ENCODE measurements at regions not wholly inside any gene's neighbourhood (a gene's known extent, or its start where the extent isn't known, plus 50 kb on each side); places are given as distances from the start of the nearest gene placed in this dataset.
"Not testable (repeated sequence)": the region's sequence is repeated elsewhere in the genome, so short reads cannot be mapped to it uniquely, and the experiment has no call there.

DNA sequence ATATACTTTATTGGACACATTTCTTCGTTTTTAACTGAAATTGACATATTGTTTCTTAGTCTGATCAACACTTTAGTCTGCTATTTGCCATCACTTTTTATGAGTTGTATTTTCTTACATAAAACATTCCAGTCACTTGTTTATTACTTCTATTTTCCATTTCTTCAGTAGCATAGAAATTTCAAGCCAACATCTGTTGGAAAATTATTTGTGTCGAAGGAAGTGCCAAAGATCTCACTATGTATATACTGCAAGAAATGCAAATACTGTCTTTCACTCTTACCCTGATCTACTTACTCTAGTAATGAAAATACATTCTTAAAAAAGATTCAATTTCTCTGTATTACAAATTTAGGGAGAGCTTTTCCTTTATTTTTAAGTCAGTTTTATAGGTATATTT, 105.9 kb downstream of the SLC17A6 start:
- POLR2A ChIA-PET, result no interaction called here
- CTCF ChIA-PET, result interaction anchor here (0.8 kb wide), 1 partner anchor 19 kb away, joined by 3 read pairs; no protein-coding TSS in a partner anchor
- TF ChIP-seq, protein P1, sequence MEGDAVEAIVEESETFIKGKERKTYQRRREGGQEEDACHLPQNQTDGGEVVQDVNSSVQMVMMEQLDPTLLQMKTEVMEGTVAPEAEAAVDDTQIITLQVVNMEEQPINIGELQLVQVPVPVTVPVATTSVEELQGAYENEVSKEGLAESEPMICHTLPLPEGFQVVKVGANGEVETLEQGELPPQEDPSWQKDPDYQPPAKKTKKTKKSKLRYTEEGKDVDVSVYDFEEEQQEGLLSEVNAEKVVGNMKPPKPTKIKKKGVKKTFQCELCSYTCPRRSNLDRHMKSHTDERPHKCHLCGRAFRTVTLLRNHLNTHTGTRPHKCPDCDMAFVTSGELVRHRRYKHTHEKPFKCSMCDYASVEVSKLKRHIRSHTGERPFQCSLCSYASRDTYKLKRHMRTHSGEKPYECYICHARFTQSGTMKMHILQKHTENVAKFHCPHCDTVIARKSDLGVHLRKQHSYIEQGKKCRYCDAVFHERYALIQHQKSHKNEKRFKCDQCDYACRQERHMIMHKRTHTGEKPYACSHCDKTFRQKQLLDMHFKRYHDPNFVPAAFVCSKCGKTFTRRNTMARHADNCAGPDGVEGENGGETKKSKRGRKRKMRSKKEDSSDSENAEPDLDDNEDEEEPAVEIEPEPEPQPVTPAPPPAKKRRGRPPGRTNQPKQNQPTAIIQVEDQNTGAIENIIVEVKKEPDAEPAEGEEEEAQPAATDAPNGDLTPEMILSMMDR (IDR thresholded peaks at IDR 0.05; ENCODE audit: control extremely low read depth, extremely low read depth, low read depth, missing control alignments), result no peak
- no peak for DNase-seq (ENCODE audit: extremely low spot score)

DNA sequence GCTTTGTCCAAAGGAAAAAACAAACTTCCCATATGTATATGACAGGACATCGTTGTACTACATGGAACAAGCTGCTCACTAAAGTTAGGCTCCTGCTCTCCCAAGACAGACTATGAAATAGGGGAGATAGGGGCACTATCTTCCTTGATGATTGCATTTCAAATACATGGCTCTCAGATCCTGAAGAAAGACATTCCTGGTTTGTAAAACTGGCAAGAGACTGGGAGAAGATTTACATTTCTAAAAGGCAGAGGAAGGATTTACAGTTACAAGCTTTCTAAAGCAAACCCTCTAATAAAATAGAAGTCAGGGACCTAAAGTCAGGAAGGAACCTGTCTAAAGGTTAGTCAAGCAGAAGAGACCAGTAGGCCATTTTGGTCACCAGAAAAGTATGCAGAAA, 103.7 kb downstream of the SLC17A6 start:
- no peak for DNase-seq (ENCODE audit: extremely low spot score)
- ChIA-PET POLR2A (no interaction called here), CTCF (interaction anchor here (1.0 to 1.5 kb wide), 4 partner anchors 10 to 26 kb away, joined by 3 to 4 read pairs (median 4); no protein-coding TSS in a partner anchor)
- TF ChIP-seq, protein P1 (IDR thresholded peaks at IDR 0.05; ENCODE audit: control extremely low read depth, extremely low read depth, low read depth, missing control alignments), result no peak

DNA sequence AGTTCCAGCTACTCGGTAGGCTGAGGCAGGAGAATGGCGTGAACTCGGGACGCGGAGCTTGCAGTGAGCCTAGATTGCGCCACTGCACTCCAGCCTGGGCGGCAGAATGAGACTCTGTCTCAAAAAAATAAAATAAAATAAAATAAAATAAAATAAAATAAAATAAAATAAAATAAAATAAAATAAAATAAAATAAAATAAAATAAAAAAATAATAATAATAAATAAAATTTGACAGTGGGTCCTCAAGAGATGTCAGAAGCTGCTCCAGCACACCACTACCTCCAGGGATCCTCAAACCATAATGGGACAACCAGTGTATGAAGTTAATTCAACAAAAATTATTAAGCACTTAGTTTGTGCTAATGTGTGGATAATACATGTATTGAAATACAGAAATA, 97.4 kb downstream of the SLC17A6 start:
- CTCF ChIA-PET; POLR2A ChIA-PET; DNase-seq (ENCODE audit: extremely low spot score): not testable (repeated sequence)

DNA sequence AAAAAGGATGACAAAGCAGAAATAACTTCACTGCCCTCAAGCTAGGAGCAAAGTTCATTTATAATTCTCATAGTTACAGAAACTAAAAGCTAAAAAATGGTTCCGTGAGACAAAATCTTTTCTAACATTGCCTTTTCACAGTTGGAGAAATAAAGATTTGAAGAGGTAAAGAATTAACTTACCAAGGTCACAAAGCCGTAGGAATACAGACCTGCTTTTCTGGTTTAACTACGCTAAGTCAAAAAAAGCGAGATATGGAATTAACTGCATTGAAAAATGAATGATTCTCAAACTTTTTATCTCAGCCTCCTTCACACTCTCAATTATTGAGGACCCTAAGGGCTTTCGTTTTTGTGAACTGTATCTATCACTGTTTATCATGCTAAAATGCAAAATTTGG, 95.3 kb downstream of the SLC17A6 start:
- DNase-seq (ENCODE audit: extremely low spot score), result no peak
- ChIA-PET CTCF (no interaction called here), POLR2A (no interaction called here)
- TF ChIP-seq, protein P1 (IDR thresholded peaks at IDR 0.05; ENCODE audit: control extremely low read depth, extremely low read depth, low read depth, missing control alignments), result no peak

DNA sequence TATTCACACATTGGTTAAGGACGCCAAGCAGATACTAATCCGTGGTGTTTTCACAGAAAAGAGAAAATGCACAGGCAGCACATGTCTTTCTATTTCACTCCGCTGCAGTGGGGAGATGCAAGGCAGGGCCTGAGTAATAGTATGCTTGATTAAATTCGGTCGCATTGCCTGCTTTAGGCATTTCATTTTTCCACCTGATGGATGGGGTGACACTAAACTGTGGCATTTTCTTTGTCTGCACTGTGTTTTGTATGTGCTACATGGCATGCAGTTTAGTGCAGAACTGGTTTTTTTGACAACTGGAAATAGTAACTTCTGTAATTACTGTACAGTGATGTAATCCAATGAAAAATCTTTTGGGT, 94.9 kb downstream of the SLC17A6 start:
- no peak for DNase-seq (ENCODE audit: extremely low spot score)
- ChIA-PET CTCF (no interaction called here), POLR2A (no interaction called here)
- TF ChIP-seq, protein P1 (IDR thresholded peaks at IDR 0.05; ENCODE audit: control extremely low read depth, extremely low read depth, low read depth, missing control alignments), result no peak

DNA sequence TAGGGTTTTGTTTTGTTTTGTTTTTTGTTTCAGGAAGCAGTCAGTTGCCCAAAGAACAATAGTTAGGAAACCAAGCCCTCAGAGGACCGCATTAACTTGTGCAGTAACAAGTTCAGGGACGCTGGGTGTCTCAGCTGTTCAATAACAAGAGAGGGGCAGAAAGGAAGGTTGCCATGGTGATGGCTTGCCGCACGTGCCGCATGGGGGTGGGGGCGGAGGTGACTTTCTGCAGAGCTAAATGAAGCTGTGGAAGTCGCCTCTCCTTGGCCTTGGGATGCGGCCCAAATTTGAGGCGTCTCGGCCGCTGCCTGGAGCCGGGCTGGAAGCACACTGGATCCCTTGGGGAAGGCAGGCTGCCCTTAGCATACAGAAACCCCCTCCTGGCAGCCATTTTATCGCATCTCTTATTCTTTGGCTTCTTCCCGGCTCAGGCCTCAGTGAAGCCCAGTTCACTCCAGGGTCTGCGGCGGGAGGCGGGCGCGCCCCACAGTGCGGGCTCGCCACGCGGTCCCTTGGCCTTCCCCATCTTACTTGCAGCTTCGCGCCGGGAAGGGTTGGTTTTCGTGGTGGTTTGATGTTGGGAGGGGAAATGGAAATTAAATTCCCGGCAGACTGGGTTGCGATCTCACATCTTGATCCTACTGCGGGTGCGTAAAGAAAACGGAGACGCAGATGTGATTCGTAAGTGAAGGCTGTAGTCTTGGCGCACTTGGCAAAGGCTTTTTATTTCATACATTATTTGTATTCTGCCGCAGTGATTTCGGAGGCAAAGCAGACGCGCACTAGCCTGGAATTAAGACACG, 94.3 kb downstream of the SLC17A6 start:
- peak; percentile 15 for DNase-seq (ENCODE audit: extremely low spot score)
- ChIA-PET CTCF (no interaction called here), POLR2A (no interaction called here)
- TF ChIP-seq, protein P1 (IDR thresholded peaks at IDR 0.05; ENCODE audit: control extremely low read depth, extremely low read depth, low read depth, missing control alignments), result no peak

DNA sequence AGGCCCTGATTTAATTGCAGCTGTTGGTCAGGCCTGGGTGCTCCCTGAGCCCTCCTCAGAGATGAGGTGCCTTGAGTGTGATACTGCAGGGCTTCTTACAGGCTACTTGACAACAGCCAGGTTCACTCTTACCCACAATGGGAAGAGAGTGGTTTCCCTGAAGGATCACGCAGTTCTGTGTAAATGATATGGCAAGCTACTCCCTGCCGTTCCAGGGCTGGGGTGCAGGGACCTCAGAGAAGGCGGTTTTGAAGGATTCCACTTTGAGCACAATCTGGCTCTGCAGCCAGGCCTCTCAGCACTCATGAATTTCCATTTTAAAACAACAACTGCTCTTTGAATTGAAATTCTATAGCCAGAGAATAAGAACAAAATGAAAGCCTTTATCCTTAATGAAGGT, 92.9 kb downstream of the SLC17A6 start:
- POLR2A ChIA-PET, result no interaction called here

More for the DNA sequence above, 92.9 kb downstream of the SLC17A6 start:
- TF ChIP-seq, protein P1 (IDR thresholded peaks at IDR 0.05; ENCODE audit: control extremely low read depth, extremely low read depth, low read depth, missing control alignments), result no peak
- CTCF ChIA-PET, result no interaction called here
- no peak for DNase-seq (ENCODE audit: extremely low spot score)
